NOMO-1 treated with DMSO at 0.1 percent for 48 hours (cell line): ENCODE measurements at regions not wholly inside any gene's neighbourhood (a gene's known extent, or its start where the extent isn't known, plus 50 kb on each side); places are given as distances from the start of the nearest gene placed in this dataset.

Experiments used
- DNase-seq: peaks from one replicate; lab custom pipeline; 2025; ENCODE audit not compliant: unreplicated experiment; lab: John Stamatoyannopoulos, UW

DNA sequence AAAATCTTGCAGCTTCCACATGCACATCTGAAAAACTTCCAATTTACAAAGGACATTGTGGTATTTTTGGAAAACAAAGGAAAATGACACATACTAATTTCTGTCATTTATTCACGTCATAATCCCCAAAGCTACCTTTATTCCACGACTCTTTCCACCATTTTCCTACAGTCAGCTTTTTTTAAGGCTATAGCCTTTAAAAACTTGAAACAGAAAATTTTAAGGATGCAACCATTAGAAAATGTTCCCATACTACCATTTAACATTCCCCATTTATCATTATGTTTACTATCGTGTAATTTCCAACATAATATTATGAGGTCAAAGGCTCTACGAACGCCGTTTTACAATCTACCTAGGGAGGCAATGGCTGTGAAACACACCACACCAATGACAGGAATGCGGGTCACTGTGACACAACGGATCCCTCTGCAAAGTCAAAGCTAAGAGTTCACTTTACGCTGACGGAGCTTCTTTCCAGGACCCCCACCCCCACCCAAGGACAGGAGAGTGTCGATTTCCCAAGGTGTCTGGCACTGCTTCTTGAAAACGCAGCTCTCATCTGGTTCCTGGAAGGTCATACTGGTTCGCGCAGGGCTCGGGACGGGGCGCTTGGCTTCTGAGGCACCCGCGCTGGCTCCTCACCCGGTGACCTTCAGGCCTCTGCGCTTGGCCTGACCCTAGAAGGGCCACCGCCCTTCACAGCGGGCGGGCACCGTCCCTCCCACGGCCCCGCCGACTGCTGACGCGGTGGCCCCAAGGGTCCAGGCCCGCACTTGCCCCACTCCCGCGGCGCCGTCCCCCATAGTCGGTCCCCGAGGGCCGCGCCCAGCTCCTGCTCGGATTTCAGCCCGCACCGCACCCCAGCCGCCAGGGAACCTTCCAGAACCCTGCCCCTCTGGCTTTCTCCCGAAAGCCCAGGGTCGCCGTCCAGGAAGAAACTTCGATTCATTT lies 50.5 kb upstream of the ATF3 start:
- DNase-seq: peak; percentile 19

DNA sequence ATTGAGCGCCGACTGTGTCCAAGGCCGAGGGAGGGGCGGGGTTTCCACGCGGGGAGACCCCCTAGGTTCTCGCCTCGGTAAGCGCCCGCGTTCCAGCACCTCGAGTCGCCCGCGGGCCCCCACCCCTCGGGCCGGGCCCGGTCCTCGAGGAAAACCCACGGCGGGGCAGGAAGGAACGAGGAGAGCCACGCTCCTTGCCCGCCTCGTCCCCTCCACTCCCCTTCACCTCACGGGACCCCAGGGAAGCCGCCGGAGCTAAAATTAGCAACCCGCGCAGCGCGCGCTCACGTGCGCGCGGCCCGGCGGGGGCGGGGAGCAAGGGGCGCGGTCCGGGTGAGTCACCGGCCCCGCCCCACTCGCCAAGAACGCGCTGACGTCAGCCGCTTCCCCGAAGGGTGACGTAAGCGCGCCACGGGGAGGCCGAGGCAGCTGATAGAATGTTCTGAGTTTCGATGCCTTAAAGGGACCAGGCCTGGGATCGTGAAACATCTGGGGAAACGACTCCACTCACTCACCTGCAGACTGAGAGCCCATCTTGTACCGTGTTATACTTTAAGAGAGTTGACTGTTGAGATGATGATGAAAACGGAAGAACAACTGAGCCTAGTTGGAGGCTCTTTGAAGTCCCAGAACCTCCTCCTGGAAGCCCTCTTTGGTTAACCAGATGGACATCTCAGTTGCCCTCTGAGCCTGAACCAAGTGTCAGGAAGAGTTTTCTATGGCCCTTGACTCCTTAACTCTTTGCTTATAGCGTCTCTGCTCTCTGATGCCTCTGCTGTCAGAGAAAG lies 49.7 kb upstream of the ATF3 start:
- peak; percentile 81 for DNase-seq
